GM18858 (cell line): ENCODE measurements at regions not wholly inside any gene's neighbourhood (a gene's known extent, or its start where the extent isn't known, plus 50 kb on each side); places are given as distances from the start of the nearest gene placed in this dataset.
"Not testable (repeated sequence)": the region's sequence is repeated elsewhere in the genome, so short reads cannot be mapped to it uniquely, and the experiment has no call there.

Experiments
- ATAC-seq: cut with Tn5 transposase; IDR thresholded peaks from one replicate; pipeline ENCODE4 v1.9.1; 2021; ENCODE audit not compliant: unreplicated experiment

- no peak for ATAC-seq
Measured at GRCh38 chr21:15566703-15567102, 163.1 kb upstream of the USP25 start.

GRCh38 chr21:15567191-15567590 lies 162.6 kb upstream of the USP25 start:
- ATAC-seq, result no peak

GRCh38 chr21:15568516-15568915 lies 161.3 kb upstream of the USP25 start:
- no peak for ATAC-seq

- ATAC-seq, result no peak
Measured at GRCh38 chr21:15586752-15587427, 142.9 kb upstream of the USP25 start.

- no peak for ATAC-seq
Measured at GRCh38 chr21:15592271-15592860, 137.4 kb upstream of the USP25 start.

- ATAC-seq, result no peak
Measured at GRCh38 chr21:15592957-15593356, 136.8 kb upstream of the USP25 start.

- ATAC-seq, result no peak
Measured at GRCh38 chr21:15601390-15601789, 128.4 kb upstream of the USP25 start.

- no peak for ATAC-seq
Measured at GRCh38 chr21:15604413-15604812, 125.4 kb upstream of the USP25 start.

- no peak for ATAC-seq
Measured at GRCh38 chr21:15614766-15615165, 115.0 kb upstream of the USP25 start.

GRCh38 chr21:15616864-15617574 lies 112.8 kb upstream of the USP25 start:
- ATAC-seq, result no peak

- no peak for ATAC-seq
Measured at GRCh38 chr21:15617964-15618363, 111.8 kb upstream of the USP25 start.

GRCh38 chr21:15620892-15621291 lies 108.9 kb upstream of the USP25 start:
- no peak for ATAC-seq

GRCh38 chr21:15624646-15625045 lies 105.1 kb upstream of the USP25 start:
- ATAC-seq, result no peak

GRCh38 chr21:15625363-15625762 lies 104.4 kb upstream of the USP25 start:
- no peak for ATAC-seq

- ATAC-seq, result no peak
Measured at GRCh38 chr21:15626031-15626430, 103.8 kb upstream of the USP25 start.

- ATAC-seq, result no peak
Measured at GRCh38 chr21:15627011-15627410, 102.8 kb upstream of the USP25 start.

- ATAC-seq, result no peak
Measured at GRCh38 chr21:15627823-15628222, 102.0 kb upstream of the USP25 start.

- ATAC-seq, result no peak
Measured at GRCh38 chr21:15631342-15631741, 98.4 kb upstream of the USP25 start.

- not testable (repeated sequence) for ATAC-seq
Measured at GRCh38 chr21:15634541-15634940, 95.2 kb upstream of the USP25 start.

- ATAC-seq, result no peak
Measured at GRCh38 chr21:15638856-15639549, 90.8 kb upstream of the USP25 start.

GRCh38 chr21:15640113-15640512 lies 89.7 kb upstream of the USP25 start:
- ATAC-seq, result not testable (repeated sequence)

GRCh38 chr21:15644489-15644888 lies 85.3 kb upstream of the USP25 start:
- no peak for ATAC-seq
